Liver (tissue), 8 donors: ENCODE measurements at regions not wholly inside any gene's neighbourhood (a gene's known extent, or its start where the extent isn't known, plus 50 kb on each side); places are given as distances from the start of the nearest gene placed in this dataset.

Source experiments
- DNase-seq: peaks from one replicate; pipeline ENCODE4 v3.0.0-alpha.2; 2017; ENCODE audit warnings: low spot score
- H3K27ac ChIP-seq, 2 donors: one replicate each; pipeline ENCODE4 v1.7.0; 2013; ENCODE audit warnings: inconsistent platforms in 2 of 2, low read length in 2 of 2, control low read depth in 1 of 2, low read depth in 1 of 2, mild to moderate bottlenecking in 1 of 2
- H3K27me3 ChIP-seq, 4 donors: one replicate each; pipeline versions ENCODE4 v1.6.1 to v1.7.0; 2013; ENCODE audit warnings: low read length in 3 of 4, inconsistent platforms in 1 of 4, mild to moderate bottlenecking in 1 of 4, moderate library complexity in 1 of 4; ENCODE audit not compliant: control insufficient read depth in 4 of 4, insufficient read depth in 4 of 4
- H3K36me3 ChIP-seq, 4 donors: one replicate each; pipeline versions ENCODE4 v1.6.1 to v1.7.0; 2013; ENCODE audit warnings: low read length in 3 of 4, mild to moderate bottlenecking in 3 of 4, low read depth in 1 of 4, moderate library complexity in 1 of 4; ENCODE audit not compliant: control insufficient read depth in 4 of 4, insufficient read depth in 3 of 4
- H3K4me1 ChIP-seq, 4 donors: one replicate each; pipeline versions ENCODE4 v1.6.1 to v1.7.0; 2013; ENCODE audit warnings: low read length in 3 of 4, mild to moderate bottlenecking in 3 of 4, moderate library complexity in 1 of 4; ENCODE audit not compliant: control insufficient read depth in 4 of 4, insufficient read depth in 4 of 4
- H3K4me3 ChIP-seq, 3 donors: one replicate each; pipeline versions ENCODE4 v1.6.1 to v1.7.0; 2013; ENCODE audit warnings: low read length in 3 of 3, control low read depth in 1 of 3, low read depth in 1 of 3, mild to moderate bottlenecking in 1 of 3
- H3K9ac ChIP-seq, 2 donors: one replicate each; pipeline ENCODE4 v1.7.0; 2013; ENCODE audit warnings: low read length in 2 of 2, mild to moderate bottlenecking in 2 of 2, moderate library complexity in 2 of 2, control low read depth in 1 of 2, low read depth in 1 of 2
- H3K9me3 ChIP-seq, 4 donors: one replicate each; pipeline versions ENCODE4 v1.6.1 to v1.7.0; 2013; ENCODE audit warnings: low read length in 3 of 4; ENCODE audit not compliant: control insufficient read depth in 4 of 4
- ATF3 ChIP-seq: IDR thresholded peaks from 2 replicates; pipeline ENCODE4 v1.6.1; 2016; ENCODE audit warnings: antibody characterized with exemption
- FOXA1 ChIP-seq: IDR thresholded peaks from 2 replicates; pipeline ENCODE4 v1.6.1; 2016; ENCODE audit warnings: antibody characterized with exemption
- FOXA2 ChIP-seq: IDR thresholded peaks from 2 replicates; pipeline ENCODE4 v1.6.1; 2016; ENCODE audit warnings: antibody characterized with exemption
- HNF4A ChIP-seq, 2 donors: conservative IDR thresholded peaks; 2 replicates each; pipeline ENCODE4 v1.6.1; 2016; ENCODE audit warnings: antibody characterized with exemption in 2 of 2, mild to moderate bottlenecking in 2 of 2
- HNF4G ChIP-seq: IDR thresholded peaks from 2 replicates; pipeline ENCODE4 v1.6.1; 2016; ENCODE audit warnings: antibody characterized with exemption
- JUND ChIP-seq, 2 donors: IDR thresholded peaks; 2 replicates each; pipeline ENCODE4 v1.6.1; 2016; ENCODE audit warnings: antibody characterized with exemption in 2 of 2
- NR2F2 ChIP-seq: IDR thresholded peaks from 2 replicates; pipeline ENCODE4 v1.6.1; 2016; ENCODE audit warnings: antibody characterized with exemption
- RAD21 ChIP-seq, 2 donors: IDR thresholded peaks; 2 replicates each; pipeline ENCODE4 v1.6.1; 2016; ENCODE audit warnings: antibody characterized with exemption in 2 of 2, mild to moderate bottlenecking in 2 of 2
- RXRA ChIP-seq, 2 donors: IDR thresholded peaks; 2 replicates each; pipeline ENCODE4 v1.6.1; 2017 to 2018; ENCODE audit warnings: antibody characterized with exemption in 2 of 2, mild to moderate bottlenecking in 1 of 2
- SP1 ChIP-seq: IDR thresholded peaks from 2 replicates; pipeline ENCODE4 v1.6.1; 2018; ENCODE audit warnings: antibody characterized with exemption, mild to moderate bottlenecking
- YY1 ChIP-seq: IDR thresholded peaks from 2 replicates; pipeline ENCODE4 v1.6.1; 2016; ENCODE audit warnings: antibody characterized with exemption, mild to moderate bottlenecking
- WGBS: extraction: QIAGEN DNeasy Blood & Tissue Kit; methylation state at CpG from one replicate; pipeline ENCODE4 v1.1.7; 2013; 5-methylcytosine and 5-hydroxymethylcytosine counted together
- TF ChIP-seq, protein P1 (sequence below): fragments of 150-350 bp; IDR thresholded peaks from 2 replicates; pipeline ENCODE4 v1.5.1; 2017; ENCODE audit warnings: improper control_type of control experiment, low read depth, low read length; ENCODE audit not compliant: missing input control
- TF ChIP-seq, protein P2 (sequence below): IDR thresholded peaks from 2 replicates; pipeline ENCODE4 v1.6.1; 2016; ENCODE audit warnings: antibody characterized with exemption
- TF ChIP-seq, protein P3 (sequence below): IDR thresholded peaks from 2 replicates; pipeline ENCODE4 v1.6.1; 2016; ENCODE audit warnings: antibody characterized with exemption, mild to moderate bottlenecking
- TF ChIP-seq, protein P4 (sequence below): IDR thresholded peaks from 2 replicates; pipeline ENCODE4 v1.6.1; 2016; ENCODE audit warnings: antibody characterized with exemption
- donor health status: healthy.
- donor health status: healthy.
- donor health status: healthy.
- donor health status: healthy.
- donor health status: healthy.

DNA sequence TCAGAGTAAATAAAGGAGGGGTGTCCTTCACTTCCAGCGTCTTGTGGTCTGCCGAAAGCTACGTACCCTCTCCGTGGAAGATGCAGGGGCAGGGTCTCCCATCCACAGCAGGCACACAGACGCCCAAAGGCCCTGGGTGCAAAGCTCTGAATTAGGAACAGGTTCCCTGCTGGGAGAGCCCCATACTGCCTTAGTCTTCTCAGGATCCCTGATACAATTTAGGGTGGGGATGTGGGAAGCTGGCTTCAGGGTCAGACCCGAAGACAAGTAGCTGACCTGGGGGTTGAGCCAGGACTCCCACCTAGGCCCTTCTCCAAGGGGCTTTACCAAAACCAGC, 74.1 kb downstream of the TTLL2 start:
- Histone ChIP-seq H3K4me3 (no peak overlapping the region), H3K27me3 (no peaks in the 10 kb centered on the region), H3K9me3 (no peaks in the 10 kb centered on the region), H3K4me1 (peaks cover 12 to 36% (median 23%) of the 10 kb centered on the region in 4 donors), H3K9ac (no peak overlapping the region), H3K27ac (no peak overlapping the region), H3K36me3 (no peaks in the 10 kb centered on the region)
- TF ChIP-seq NR2F2 (no peak), HNF4A (conservative IDR thresholded peaks at IDR 0.05) (no peak), RXRA (IDR thresholded peaks at IDR 0.05) (no peak), JUND (IDR thresholded peaks at IDR 0.05) (no peak)
- TF ChIP-seq, protein P1, sequence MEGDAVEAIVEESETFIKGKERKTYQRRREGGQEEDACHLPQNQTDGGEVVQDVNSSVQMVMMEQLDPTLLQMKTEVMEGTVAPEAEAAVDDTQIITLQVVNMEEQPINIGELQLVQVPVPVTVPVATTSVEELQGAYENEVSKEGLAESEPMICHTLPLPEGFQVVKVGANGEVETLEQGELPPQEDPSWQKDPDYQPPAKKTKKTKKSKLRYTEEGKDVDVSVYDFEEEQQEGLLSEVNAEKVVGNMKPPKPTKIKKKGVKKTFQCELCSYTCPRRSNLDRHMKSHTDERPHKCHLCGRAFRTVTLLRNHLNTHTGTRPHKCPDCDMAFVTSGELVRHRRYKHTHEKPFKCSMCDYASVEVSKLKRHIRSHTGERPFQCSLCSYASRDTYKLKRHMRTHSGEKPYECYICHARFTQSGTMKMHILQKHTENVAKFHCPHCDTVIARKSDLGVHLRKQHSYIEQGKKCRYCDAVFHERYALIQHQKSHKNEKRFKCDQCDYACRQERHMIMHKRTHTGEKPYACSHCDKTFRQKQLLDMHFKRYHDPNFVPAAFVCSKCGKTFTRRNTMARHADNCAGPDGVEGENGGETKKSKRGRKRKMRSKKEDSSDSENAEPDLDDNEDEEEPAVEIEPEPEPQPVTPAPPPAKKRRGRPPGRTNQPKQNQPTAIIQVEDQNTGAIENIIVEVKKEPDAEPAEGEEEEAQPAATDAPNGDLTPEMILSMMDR = no peak
- TF ChIP-seq, protein P2, sequence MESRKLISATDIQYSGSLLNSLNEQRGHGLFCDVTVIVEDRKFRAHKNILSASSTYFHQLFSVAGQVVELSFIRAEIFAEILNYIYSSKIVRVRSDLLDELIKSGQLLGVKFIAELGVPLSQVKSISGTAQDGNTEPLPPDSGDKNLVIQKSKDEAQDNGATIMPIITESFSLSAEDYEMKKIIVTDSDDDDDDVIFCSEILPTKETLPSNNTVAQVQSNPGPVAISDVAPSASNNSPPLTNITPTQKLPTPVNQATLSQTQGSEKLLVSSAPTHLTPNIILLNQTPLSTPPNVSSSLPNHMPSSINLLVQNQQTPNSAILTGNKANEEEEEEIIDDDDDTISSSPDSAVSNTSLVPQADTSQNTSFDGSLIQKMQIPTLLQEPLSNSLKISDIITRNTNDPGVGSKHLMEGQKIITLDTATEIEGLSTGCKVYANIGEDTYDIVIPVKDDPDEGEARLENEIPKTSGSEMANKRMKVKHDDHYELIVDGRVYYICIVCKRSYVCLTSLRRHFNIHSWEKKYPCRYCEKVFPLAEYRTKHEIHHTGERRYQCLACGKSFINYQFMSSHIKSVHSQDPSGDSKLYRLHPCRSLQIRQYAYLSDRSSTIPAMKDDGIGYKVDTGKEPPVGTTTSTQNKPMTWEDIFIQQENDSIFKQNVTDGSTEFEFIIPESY = no peak
- DNase-seq = peak; percentile 13
- WGBS = 96% methylated on average over 6 of the region's 6 CpGs

- WGBS = 96% methylated on average over 17 of the region's 17 CpGs
- TF ChIP-seq ATF3 (no peak), HNF4G (no peak), RAD21 (IDR thresholded peaks at IDR 0.05) (no peak), HNF4A (conservative IDR thresholded peaks at IDR 0.05) (no peak), YY1 (no peak), RXRA (IDR thresholded peaks at IDR 0.05) (no peak), FOXA2 (no peak), NR2F2 (no peak), JUND (IDR thresholded peaks at IDR 0.05) (no peak), SP1 (no peak), FOXA1 (no peak)
- TF ChIP-seq, protein P3, sequence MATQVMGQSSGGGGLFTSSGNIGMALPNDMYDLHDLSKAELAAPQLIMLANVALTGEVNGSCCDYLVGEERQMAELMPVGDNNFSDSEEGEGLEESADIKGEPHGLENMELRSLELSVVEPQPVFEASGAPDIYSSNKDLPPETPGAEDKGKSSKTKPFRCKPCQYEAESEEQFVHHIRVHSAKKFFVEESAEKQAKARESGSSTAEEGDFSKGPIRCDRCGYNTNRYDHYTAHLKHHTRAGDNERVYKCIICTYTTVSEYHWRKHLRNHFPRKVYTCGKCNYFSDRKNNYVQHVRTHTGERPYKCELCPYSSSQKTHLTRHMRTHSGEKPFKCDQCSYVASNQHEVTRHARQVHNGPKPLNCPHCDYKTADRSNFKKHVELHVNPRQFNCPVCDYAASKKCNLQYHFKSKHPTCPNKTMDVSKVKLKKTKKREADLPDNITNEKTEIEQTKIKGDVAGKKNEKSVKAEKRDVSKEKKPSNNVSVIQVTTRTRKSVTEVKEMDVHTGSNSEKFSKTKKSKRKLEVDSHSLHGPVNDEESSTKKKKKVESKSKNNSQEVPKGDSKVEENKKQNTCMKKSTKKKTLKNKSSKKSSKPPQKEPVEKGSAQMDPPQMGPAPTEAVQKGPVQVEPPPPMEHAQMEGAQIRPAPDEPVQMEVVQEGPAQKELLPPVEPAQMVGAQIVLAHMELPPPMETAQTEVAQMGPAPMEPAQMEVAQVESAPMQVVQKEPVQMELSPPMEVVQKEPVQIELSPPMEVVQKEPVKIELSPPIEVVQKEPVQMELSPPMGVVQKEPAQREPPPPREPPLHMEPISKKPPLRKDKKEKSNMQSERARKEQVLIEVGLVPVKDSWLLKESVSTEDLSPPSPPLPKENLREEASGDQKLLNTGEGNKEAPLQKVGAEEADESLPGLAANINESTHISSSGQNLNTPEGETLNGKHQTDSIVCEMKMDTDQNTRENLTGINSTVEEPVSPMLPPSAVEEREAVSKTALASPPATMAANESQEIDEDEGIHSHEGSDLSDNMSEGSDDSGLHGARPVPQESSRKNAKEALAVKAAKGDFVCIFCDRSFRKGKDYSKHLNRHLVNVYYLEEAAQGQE = no peak
- TF ChIP-seq, protein P1 = no peak
- TF ChIP-seq, protein P4, sequence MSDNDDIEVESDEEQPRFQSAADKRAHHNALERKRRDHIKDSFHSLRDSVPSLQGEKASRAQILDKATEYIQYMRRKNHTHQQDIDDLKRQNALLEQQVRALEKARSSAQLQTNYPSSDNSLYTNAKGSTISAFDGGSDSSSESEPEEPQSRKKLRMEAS = no peak
- TF ChIP-seq, protein P2 = no peak
- DNase-seq = peak; percentile 28
- Histone ChIP-seq H3K27me3 (no peaks in the 10 kb centered on the region), H3K27ac (no peak overlapping the region), H3K36me3 (no peaks in the 10 kb centered on the region), H3K9me3 (no peaks in the 10 kb centered on the region), H3K4me3 (no peak overlapping the region), H3K9ac (no peak overlapping the region), H3K4me1 (peaks cover 12 to 36% (median 23%) of the 10 kb centered on the region in 4 donors)
Observed at GRCh38 chr6:167399599-167399998, 74.7 kb downstream of the TTLL2 start.
